H1 (cell line): ENCODE measurements at regions not wholly inside any gene's neighbourhood (a gene's known extent, or its start where the extent isn't known, plus 50 kb on each side); places are given as distances from the start of the nearest gene placed in this dataset.

Experiments used
- CTCF ChIA-PET: fragments of 300-600 bp; sonication (Branson Sonifier 250); formaldehyde crosslinking; loops from one replicate; lab custom pipeline; 2021; ENCODE audit not compliant: partially characterized antibody; lab: Charles Lee
- POLR2A ChIA-PET: fragments of 300-600 bp; sonication (Branson Sonifier 250); formaldehyde crosslinking; loops from one replicate; lab custom pipeline; 2021; ENCODE audit warnings: inconsistent platforms; ENCODE audit not compliant: partially characterized antibody; lab: Charles Lee
- DNase-seq, 2 experiments: peaks; one replicate each; pipeline versions ENCODE4 v3.0.0 to v3.0.0-alpha.2; 2010 to 2022; ENCODE audit warnings: low spot score in 2 of 2, low read depth in 1 of 2, mixed read lengths in 1 of 2
- FAIRE-seq: peaks from 2 replicates; lab custom pipeline; 2011; peaks lifted over from hg19 to GRCh38; lab: Jason Lieb, UNC
- H2AFZ ChIP-seq: 2 replicates; pipeline ENCODE4 v1.8.1; 2012; ENCODE audit warnings: low read length, inconsistent platforms
- H2AK5ac ChIP-seq: 2 replicates; pipeline ENCODE4 v1.6.1; 2013; ENCODE audit warnings: low read depth, low read length
- H2BK120ac ChIP-seq: replicated peaks from 2 replicates; pipeline ENCODE3; 2013; ENCODE audit warnings: low read depth, low read length, inconsistent platforms
- H2BK12ac ChIP-seq: 2 replicates; pipeline ENCODE4 v1.6.1; 2013; ENCODE audit warnings: low read depth, low read length
- H2BK15ac ChIP-seq: 2 replicates; pipeline ENCODE4 v1.6.1; 2013; ENCODE audit warnings: low read length
- H2BK20ac ChIP-seq: 2 replicates; pipeline ENCODE4 v1.6.1; 2013; ENCODE audit warnings: low read length
- H2BK5ac ChIP-seq: 2 replicates; pipeline ENCODE4 v1.6.1; 2013; ENCODE audit warnings: low read depth, low read length
- H3K14ac ChIP-seq: 2 replicates; pipeline ENCODE4 v1.6.1; 2013; ENCODE audit warnings: inconsistent platforms; ENCODE audit not compliant: insufficient read length
- H3K18ac ChIP-seq: 2 replicates; pipeline ENCODE4 v1.6.1; 2013; ENCODE audit warnings: low read length; ENCODE audit errors: extremely low read depth
- H3K23ac ChIP-seq: 2 replicates; pipeline ENCODE4 v1.6.1; 2013; ENCODE audit warnings: inconsistent platforms; ENCODE audit not compliant: insufficient read length
- H3K23me2 ChIP-seq: 2 replicates; pipeline ENCODE4 v1.6.1; 2013; ENCODE audit warnings: low read depth, low read length
- H3K27ac ChIP-seq: 2 replicates; pipeline ENCODE4 v1.6.1; 2011; ENCODE audit warnings: low read depth, low read length, inconsistent platforms
- H3K27me3 ChIP-seq, 4 experiments: replicated peaks in 1 of 4; 1 replicate in 1 of 4; 2 replicates in 3 of 4; pipeline versions ENCODE4 v1.6.1 to v1.8.1; 2011 to 2013; ENCODE audit warnings: low read length in 3 of 4, mild to moderate bottlenecking in 3 of 4, inconsistent platforms in 2 of 4, mixed read lengths in 2 of 4, moderate library complexity in 1 of 4; ENCODE audit not compliant: control insufficient read depth in 3 of 4, insufficient read depth in 3 of 4; ENCODE audit errors: extremely low read depth in 1 of 4
- H3K36me3 ChIP-seq, 4 experiments: 2 replicates each; pipeline versions ENCODE4 v1.6.1 to v1.8.1; 2011 to 2013; ENCODE audit warnings: mild to moderate bottlenecking in 4 of 4, low read length in 3 of 4, moderate library complexity in 2 of 4, control low read depth in 1 of 4, inconsistent platforms in 1 of 4; ENCODE audit not compliant: insufficient read depth in 4 of 4, control insufficient read depth in 2 of 4
- H3K4ac ChIP-seq: replicated peaks from 2 replicates; pipeline ENCODE3; 2013; ENCODE audit warnings: low read length, low read depth, mixed read lengths, inconsistent platforms; ENCODE audit not compliant: insufficient read length
- H3K4me1 ChIP-seq, 4 experiments: replicated peaks in 1 of 4; 1 replicate in 1 of 4; 2 replicates in 3 of 4; pipeline versions ENCODE4 v1.6.1 to v1.8.1; 2011 to 2013; ENCODE audit warnings: low read length in 3 of 4, inconsistent platforms in 2 of 4, mixed read lengths in 1 of 4; ENCODE audit not compliant: insufficient read depth in 4 of 4, control insufficient read depth in 3 of 4
- H3K4me2 ChIP-seq, 2 experiments: 2 replicates each; pipeline versions ENCODE4 v1.6.1 to v1.8.1; 2011 to 2013; ENCODE audit warnings: low read depth in 2 of 2, low read length in 2 of 2, control low read depth in 1 of 2, inconsistent platforms in 1 of 2, mild to moderate bottlenecking in 1 of 2; ENCODE audit not compliant: insufficient read depth in 1 of 2
- H3K4me3 ChIP-seq, 4 experiments: fragments of 200-600, 300-600 bp in 1 of 4; sonication (generic), shearing (Covaris generic), sonication (Bioruptor Twin) in 1 of 4; 2 replicates each; pipeline versions ENCODE4 v1.5.1 to v1.8.1; 2011 to 2016; ENCODE audit warnings: low read length in 4 of 4, low read depth in 3 of 4, control low read depth in 2 of 4, inconsistent platforms in 2 of 4, mild to moderate bottlenecking in 2 of 4, mixed read lengths in 1 of 4, moderate library complexity in 1 of 4; ENCODE audit not compliant: insufficient read depth in 2 of 4; ENCODE audit errors: extremely low read depth in 1 of 4
- H3K56ac ChIP-seq: replicated peaks from 2 replicates; pipeline ENCODE3; 2013; ENCODE audit warnings: low read depth, mild to moderate bottlenecking, mixed read lengths, low read length, inconsistent platforms; ENCODE audit not compliant: insufficient read length
- H3K79me1 ChIP-seq: 2 replicates; pipeline ENCODE4 v1.6.1; 2013; ENCODE audit warnings: low read depth, low read length, control low read depth
- H3K79me2 ChIP-seq, 2 experiments: 2 replicates each; pipeline versions ENCODE4 v1.6.1 to v1.8.1; 2012 to 2013; ENCODE audit warnings: low read length in 2 of 2, mild to moderate bottlenecking in 2 of 2, inconsistent platforms in 1 of 2; ENCODE audit not compliant: insufficient read depth in 2 of 2, control insufficient read depth in 1 of 2
- H3K9ac ChIP-seq, 4 experiments: replicated peaks in 1 of 4; 1 replicate in 1 of 4; 2 replicates in 3 of 4; pipeline versions ENCODE4 v1.6.1 to v1.8.1; 2011 to 2013; ENCODE audit warnings: low read depth in 3 of 4, low read length in 3 of 4, control low read depth in 2 of 4, mild to moderate bottlenecking in 2 of 4, moderate library complexity in 2 of 4, inconsistent platforms in 1 of 4; ENCODE audit errors: extremely low read depth in 1 of 4
- H3K9me3 ChIP-seq, 2 experiments: 2 replicates each; pipeline versions ENCODE4 v1.6.1 to v1.8.1; 2012 to 2013; ENCODE audit warnings: mild to moderate bottlenecking in 2 of 2, moderate library complexity in 2 of 2, control low read depth in 1 of 2, inconsistent platforms in 1 of 2, low read depth in 1 of 2, low read length in 1 of 2, mixed read lengths in 1 of 2; ENCODE audit not compliant: insufficient read depth in 2 of 2
- H4K20me1 ChIP-seq, 2 experiments: replicated peaks in 1 of 2; 2 replicates each; pipeline versions ENCODE3 to v1.8.1; 2011 to 2013; ENCODE audit warnings: inconsistent platforms in 2 of 2, low read length in 2 of 2, mild to moderate bottlenecking in 1 of 2; ENCODE audit not compliant: insufficient read depth in 2 of 2, control insufficient read depth in 1 of 2
- H4K5ac ChIP-seq: 2 replicates; pipeline ENCODE4 v1.6.1; 2013; ENCODE audit warnings: low read length, low read depth, mixed read lengths, inconsistent platforms; ENCODE audit not compliant: insufficient read length
- H4K8ac ChIP-seq: 2 replicates; pipeline ENCODE4 v1.8.0; 2013; ENCODE audit warnings: mild to moderate bottlenecking, moderate library complexity, low read length, inconsistent platforms; ENCODE audit not compliant: insufficient read depth; ENCODE audit errors: extremely low read depth
- H4K91ac ChIP-seq: replicated peaks from 2 replicates; pipeline ENCODE3; 2013; ENCODE audit warnings: low read length, mixed read lengths, inconsistent platforms; ENCODE audit not compliant: insufficient read length
- WGBS, 2 experiments: shearing (Covaris generic) in 1 of 2; methylation state at CpG; one replicate each; pipeline versions ENCODE4 v1.1.6 to v1.1.7; 2013 to 2015; ENCODE audit warnings: low lambda C conversion rate in 2 of 2, mixed read lengths in 2 of 2, inconsistent platforms in 1 of 2, low coverage in 1 of 2, missing lambda C conversion rate in 1 of 2; ENCODE audit not compliant: insufficient replicate concordance in 2 of 2, insufficient coverage in 1 of 2, insufficient read length in 1 of 2; ENCODE audit errors: extremely low coverage in 1 of 2, missing lambda C conversion rate in 1 of 2; 5-methylcytosine and 5-hydroxymethylcytosine counted together
- TF ChIP-seq, protein P1 (sequence below): fragments of 300-600 bp; sonication (generic); IDR thresholded peaks from 2 replicates; pipeline ENCODE4 v1.7.1; 2012; ENCODE audit warnings: low read length, moderate library complexity, mild to moderate bottlenecking, inconsistent platforms; ENCODE audit not compliant: insufficient replicate concordance

DNA sequence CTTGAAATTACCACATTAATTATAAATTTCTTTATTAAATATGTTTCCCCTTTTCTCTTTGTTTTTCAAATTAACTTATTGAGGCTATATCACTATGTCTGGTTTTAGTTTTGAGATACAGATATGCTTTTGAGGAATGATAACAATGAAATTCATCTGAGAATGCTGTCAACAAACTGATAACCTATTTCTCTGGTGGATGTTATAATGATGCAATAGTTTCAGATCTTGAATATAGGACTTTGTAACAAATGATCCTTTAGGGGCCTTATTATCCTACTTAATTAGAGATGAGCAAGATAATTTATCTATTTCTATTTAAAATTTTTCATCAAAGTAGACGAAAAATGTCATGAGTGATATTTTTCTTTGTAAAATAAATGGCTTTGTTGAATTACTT is 123.7 kb downstream of the MAGEB17 start:
- CTCF ChIA-PET, result no interaction called here
- TF ChIP-seq, protein P1, sequence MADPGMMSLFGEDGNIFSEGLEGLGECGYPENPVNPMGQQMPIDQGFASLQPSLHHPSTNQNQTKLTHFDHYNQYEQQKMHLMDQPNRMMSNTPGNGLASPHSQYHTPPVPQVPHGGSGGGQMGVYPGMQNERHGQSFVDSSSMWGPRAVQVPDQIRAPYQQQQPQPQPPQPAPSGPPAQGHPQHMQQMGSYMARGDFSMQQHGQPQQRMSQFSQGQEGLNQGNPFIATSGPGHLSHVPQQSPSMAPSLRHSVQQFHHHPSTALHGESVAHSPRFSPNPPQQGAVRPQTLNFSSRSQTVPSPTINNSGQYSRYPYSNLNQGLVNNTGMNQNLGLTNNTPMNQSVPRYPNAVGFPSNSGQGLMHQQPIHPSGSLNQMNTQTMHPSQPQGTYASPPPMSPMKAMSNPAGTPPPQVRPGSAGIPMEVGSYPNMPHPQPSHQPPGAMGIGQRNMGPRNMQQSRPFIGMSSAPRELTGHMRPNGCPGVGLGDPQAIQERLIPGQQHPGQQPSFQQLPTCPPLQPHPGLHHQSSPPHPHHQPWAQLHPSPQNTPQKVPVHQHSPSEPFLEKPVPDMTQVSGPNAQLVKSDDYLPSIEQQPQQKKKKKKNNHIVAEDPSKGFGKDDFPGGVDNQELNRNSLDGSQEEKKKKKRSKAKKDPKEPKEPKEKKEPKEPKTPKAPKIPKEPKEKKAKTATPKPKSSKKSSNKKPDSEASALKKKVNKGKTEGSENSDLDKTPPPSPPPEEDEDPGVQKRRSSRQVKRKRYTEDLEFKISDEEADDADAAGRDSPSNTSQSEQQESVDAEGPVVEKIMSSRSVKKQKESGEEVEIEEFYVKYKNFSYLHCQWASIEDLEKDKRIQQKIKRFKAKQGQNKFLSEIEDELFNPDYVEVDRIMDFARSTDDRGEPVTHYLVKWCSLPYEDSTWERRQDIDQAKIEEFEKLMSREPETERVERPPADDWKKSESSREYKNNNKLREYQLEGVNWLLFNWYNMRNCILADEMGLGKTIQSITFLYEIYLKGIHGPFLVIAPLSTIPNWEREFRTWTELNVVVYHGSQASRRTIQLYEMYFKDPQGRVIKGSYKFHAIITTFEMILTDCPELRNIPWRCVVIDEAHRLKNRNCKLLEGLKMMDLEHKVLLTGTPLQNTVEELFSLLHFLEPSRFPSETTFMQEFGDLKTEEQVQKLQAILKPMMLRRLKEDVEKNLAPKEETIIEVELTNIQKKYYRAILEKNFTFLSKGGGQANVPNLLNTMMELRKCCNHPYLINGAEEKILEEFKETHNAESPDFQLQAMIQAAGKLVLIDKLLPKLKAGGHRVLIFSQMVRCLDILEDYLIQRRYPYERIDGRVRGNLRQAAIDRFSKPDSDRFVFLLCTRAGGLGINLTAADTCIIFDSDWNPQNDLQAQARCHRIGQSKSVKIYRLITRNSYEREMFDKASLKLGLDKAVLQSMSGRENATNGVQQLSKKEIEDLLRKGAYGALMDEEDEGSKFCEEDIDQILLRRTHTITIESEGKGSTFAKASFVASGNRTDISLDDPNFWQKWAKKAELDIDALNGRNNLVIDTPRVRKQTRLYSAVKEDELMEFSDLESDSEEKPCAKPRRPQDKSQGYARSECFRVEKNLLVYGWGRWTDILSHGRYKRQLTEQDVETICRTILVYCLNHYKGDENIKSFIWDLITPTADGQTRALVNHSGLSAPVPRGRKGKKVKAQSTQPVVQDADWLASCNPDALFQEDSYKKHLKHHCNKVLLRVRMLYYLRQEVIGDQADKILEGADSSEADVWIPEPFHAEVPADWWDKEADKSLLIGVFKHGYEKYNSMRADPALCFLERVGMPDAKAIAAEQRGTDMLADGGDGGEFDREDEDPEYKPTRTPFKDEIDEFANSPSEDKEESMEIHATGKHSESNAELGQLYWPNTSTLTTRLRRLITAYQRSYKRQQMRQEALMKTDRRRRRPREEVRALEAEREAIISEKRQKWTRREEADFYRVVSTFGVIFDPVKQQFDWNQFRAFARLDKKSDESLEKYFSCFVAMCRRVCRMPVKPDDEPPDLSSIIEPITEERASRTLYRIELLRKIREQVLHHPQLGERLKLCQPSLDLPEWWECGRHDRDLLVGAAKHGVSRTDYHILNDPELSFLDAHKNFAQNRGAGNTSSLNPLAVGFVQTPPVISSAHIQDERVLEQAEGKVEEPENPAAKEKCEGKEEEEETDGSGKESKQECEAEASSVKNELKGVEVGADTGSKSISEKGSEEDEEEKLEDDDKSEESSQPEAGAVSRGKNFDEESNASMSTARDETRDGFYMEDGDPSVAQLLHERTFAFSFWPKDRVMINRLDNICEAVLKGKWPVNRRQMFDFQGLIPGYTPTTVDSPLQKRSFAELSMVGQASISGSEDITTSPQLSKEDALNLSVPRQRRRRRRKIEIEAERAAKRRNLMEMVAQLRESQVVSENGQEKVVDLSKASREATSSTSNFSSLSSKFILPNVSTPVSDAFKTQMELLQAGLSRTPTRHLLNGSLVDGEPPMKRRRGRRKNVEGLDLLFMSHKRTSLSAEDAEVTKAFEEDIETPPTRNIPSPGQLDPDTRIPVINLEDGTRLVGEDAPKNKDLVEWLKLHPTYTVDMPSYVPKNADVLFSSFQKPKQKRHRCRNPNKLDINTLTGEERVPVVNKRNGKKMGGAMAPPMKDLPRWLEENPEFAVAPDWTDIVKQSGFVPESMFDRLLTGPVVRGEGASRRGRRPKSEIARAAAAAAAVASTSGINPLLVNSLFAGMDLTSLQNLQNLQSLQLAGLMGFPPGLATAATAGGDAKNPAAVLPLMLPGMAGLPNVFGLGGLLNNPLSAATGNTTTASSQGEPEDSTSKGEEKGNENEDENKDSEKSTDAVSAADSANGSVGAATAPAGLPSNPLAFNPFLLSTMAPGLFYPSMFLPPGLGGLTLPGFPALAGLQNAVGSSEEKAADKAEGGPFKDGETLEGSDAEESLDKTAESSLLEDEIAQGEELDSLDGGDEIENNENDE, result no peak

More for the DNA sequence above, 123.7 kb downstream of the MAGEB17 start:
- H3K23me2 ChIP-seq, result no peaks in the 10 kb centered on the region
- H3K9me3 ChIP-seq, result no peaks in the 10 kb centered on the region
- H3K4me3 ChIP-seq, result no peak overlapping the region
- H3K4me1 ChIP-seq, result 0 out of 7 replicates have a peak, but pooled peaks cover 0 to 3% (median 0%) of the 10 kb centered on the region in 4 experiments
- no peaks in the 10 kb centered on the region for H3K27me3 ChIP-seq
- no peak overlapping the region for H2BK15ac ChIP-seq
- DNase-seq, result no peak
- POLR2A ChIA-PET, result no interaction called here
- no peak overlapping the region for H3K9ac ChIP-seq
- H3K4me2 ChIP-seq, result no peak overlapping the region
- no peak for FAIRE-seq
- H2BK120ac ChIP-seq, result no peak overlapping the region
- H4K5ac ChIP-seq, result no peak overlapping the region
- WGBS, 2 experiments, result 90% methylated on average over 1 of the region's 1 CpG; no CpG with 5 or more reads in 1 of the 2 experiments
- no peaks in the 10 kb centered on the region for H4K20me1 ChIP-seq
- no peak overlapping the region for H3K23ac ChIP-seq
- H3K14ac ChIP-seq, result no peak overlapping the region
- no peak overlapping the region for H3K56ac ChIP-seq
- no peaks in the 10 kb centered on the region for H3K79me2 ChIP-seq
- no peak overlapping the region for H4K91ac ChIP-seq
- H2BK12ac ChIP-seq, result no peak overlapping the region
- H2BK20ac ChIP-seq, result no peak overlapping the region
- no peak overlapping the region for H2AFZ ChIP-seq
- no peak overlapping the region for H2BK5ac ChIP-seq
- H3K27ac ChIP-seq, result no peak overlapping the region
- no peaks in the 10 kb centered on the region for H3K79me1 ChIP-seq
- no peaks in the 10 kb centered on the region for H3K36me3 ChIP-seq
- H2AK5ac ChIP-seq, result no peak overlapping the region
- H3K18ac ChIP-seq, result no peak overlapping the region
- H4K8ac ChIP-seq, result no peak overlapping the region
- no peak overlapping the region for H3K4ac ChIP-seq
